Endothelial cell of umbilical vein (primary cell): ENCODE measurements at regions not wholly inside any gene's neighbourhood (a gene's known extent, or its start where the extent isn't known, plus 50 kb on each side); places are given as distances from the start of the nearest gene placed in this dataset.

Source experiments
- BruUV-seq: library from RNA; stranded (reverse); fragments of 400-500 nt; replicated peaks from 2 replicates; lab custom pipeline; 2021; lab: Mats Ljungman, UMichigan
- CTCF ChIA-PET: fragments of 300-600, 350-600 bp; sonication (Branson Sonifier 250); formaldehyde crosslinking; loops from one replicate; lab custom pipeline; 2021; ENCODE audit warnings: antibody characterized with exemption, inconsistent platforms; lab: Charles Lee
- POLR2A ChIA-PET: fragments of 300-600, 350-600 bp; sonication (Branson Sonifier 250); formaldehyde crosslinking; loops from one replicate; lab custom pipeline; 2021; ENCODE audit warnings: antibody characterized with exemption, inconsistent platforms; lab: Charles Lee
- DNase-seq: peaks from one replicate; pipeline ENCODE4 v3.0.0-alpha.2; 2011; ENCODE audit warnings: low read depth, low spot score
- FAIRE-seq: peaks from 2 replicates; lab custom pipeline; 2011; peaks lifted over from hg19 to GRCh38; lab: Jason Lieb, UNC
- H2AFZ ChIP-seq: 2 replicates; pipeline ENCODE4 v1.6.0; 2012; ENCODE audit warnings: low read depth, low read length, control low read depth, inconsistent platforms
- H3K27ac ChIP-seq: 2 replicates; pipeline ENCODE4 v1.5.1; 2011; ENCODE audit warnings: low read depth, mild to moderate bottlenecking, control low read depth, low read length, moderate library complexity; ENCODE audit not compliant: insufficient read depth
- H3K27me3 ChIP-seq, 2 experiments: 2 replicates each; pipeline versions ENCODE4 v1.6.0 to v1.6.1; 2011; ENCODE audit warnings: low read length in 2 of 2, mixed read lengths in 1 of 2; ENCODE audit not compliant: control insufficient read depth in 2 of 2, insufficient read depth in 2 of 2
- H3K36me3 ChIP-seq, 2 experiments: 2 replicates in 1 of 2; 3 replicates in 1 of 2; pipeline ENCODE4 v1.5.1; 2011; ENCODE audit warnings: low read length in 2 of 2, mild to moderate bottlenecking in 1 of 2, moderate library complexity in 1 of 2; ENCODE audit not compliant: control insufficient read depth in 2 of 2, insufficient read depth in 2 of 2; ENCODE audit errors: extremely low read depth in 1 of 2
- H3K4me1 ChIP-seq: 3 replicates; pipeline ENCODE4 v1.5.1; 2011; ENCODE audit warnings: mild to moderate bottlenecking, low read length; ENCODE audit not compliant: control insufficient read depth, insufficient read depth; ENCODE audit errors: extremely low read depth
- H3K4me2 ChIP-seq: 2 replicates; pipeline ENCODE4 v1.6.1; 2011; ENCODE audit warnings: low read length, control low read depth, mixed read lengths; ENCODE audit not compliant: insufficient read depth
- H3K4me3 ChIP-seq, 3 experiments: fragments of 200-600 bp in 1 of 3; sonication (generic), shearing (Covaris generic) in 1 of 3; replicated peaks in 1 of 3; 2 replicates each; pipeline ENCODE4 v1.5.1; 2011 to 2016; ENCODE audit warnings: control low read depth in 3 of 3, low read length in 3 of 3, mild to moderate bottlenecking in 2 of 3, inconsistent platforms in 1 of 3, low read depth in 1 of 3, moderate library complexity in 1 of 3; ENCODE audit not compliant: insufficient read depth in 1 of 3
- H3K79me2 ChIP-seq: 2 replicates; pipeline ENCODE4 v1.6.0; 2012; ENCODE audit warnings: low read length, inconsistent platforms; ENCODE audit not compliant: control insufficient read depth, insufficient read depth
- H3K9ac ChIP-seq: replicated peaks from 2 replicates; pipeline ENCODE3; 2011; ENCODE audit warnings: low read length, control low read depth; ENCODE audit not compliant: insufficient read depth; ENCODE audit errors: extremely low read depth
- H3K9me1 ChIP-seq: replicated peaks from 3 replicates; pipeline ENCODE4 v1.6.0; 2011; ENCODE audit warnings: mild to moderate bottlenecking, low read length; ENCODE audit not compliant: control insufficient read depth, insufficient read depth; ENCODE audit errors: extremely low read depth
- H3K9me3 ChIP-seq: replicated peaks from 2 replicates; pipeline ENCODE4 v1.5.1; 2012; ENCODE audit warnings: low read length, inconsistent platforms; ENCODE audit not compliant: control insufficient read depth, insufficient read depth
- H4K20me1 ChIP-seq: replicated peaks from 2 replicates; pipeline ENCODE3; 2011; ENCODE audit warnings: mild to moderate bottlenecking, low read length; ENCODE audit not compliant: control insufficient read depth, insufficient read depth; ENCODE audit errors: extremely low read depth
- CTCF ChIP-seq, 2 donors: IDR thresholded peaks; 1 replicate in 1 of 2; 2 replicates in 1 of 2; pipeline ENCODE4 v1.5.1; 2011; ENCODE audit warnings: low read length in 2 of 2, mild to moderate bottlenecking in 2 of 2, moderate library complexity in 2 of 2, control low read depth in 1 of 2, inconsistent platforms in 1 of 2, low read depth in 1 of 2; ENCODE audit not compliant: insufficient read depth in 1 of 2; ENCODE audit errors: extremely low read depth in 1 of 2
- EZH2 ChIP-seq: IDR thresholded peaks from 2 replicates; pipeline ENCODE4 v1.6.1; 2012; ENCODE audit warnings: borderline replicate concordance, low read depth, mild to moderate bottlenecking, moderate library complexity, low read length, inconsistent platforms; ENCODE audit not compliant: severe bottlenecking
- FOS ChIP-seq: IDR thresholded peaks from 2 replicates; pipeline ENCODE4 v1.6.1; 2011; ENCODE audit warnings: mild to moderate bottlenecking, low read length, moderate library complexity, borderline replicate concordance; ENCODE audit not compliant: insufficient read depth
- GATA2 ChIP-seq: IDR thresholded peaks from 2 replicates; pipeline ENCODE4 v1.7.0; 2011; ENCODE audit warnings: low read depth, mild to moderate bottlenecking, moderate library complexity, mixed read lengths, low read length; ENCODE audit not compliant: insufficient read length, insufficient read depth
- JUN ChIP-seq: IDR thresholded peaks from 2 replicates; pipeline ENCODE4 v1.6.1; 2011; ENCODE audit warnings: borderline replicate concordance, low read depth; ENCODE audit not compliant: insufficient read length, insufficient read depth
- MAX ChIP-seq: IDR thresholded peaks from 2 replicates; pipeline ENCODE4 v1.6.1; 2011; ENCODE audit not compliant: insufficient read depth, insufficient read length
- MYC ChIP-seq: IDR thresholded peaks from one replicate; pipeline ENCODE4 v1.6.1; 2011; ENCODE audit warnings: mild to moderate bottlenecking, low read depth, low read length
- POLR2A ChIP-seq: IDR thresholded peaks from 2 replicates; pipeline ENCODE4 v1.6.1; 2012; ENCODE audit warnings: low read depth, mild to moderate bottlenecking, control low read depth, low read length
- POLR2AphosphoS5 ChIP-seq: IDR thresholded peaks from 2 replicates; pipeline ENCODE4 v1.6.1; 2012; ENCODE audit warnings: low read depth, mild to moderate bottlenecking, control low read depth, low read length, moderate library complexity; ENCODE audit not compliant: insufficient read depth
- dilution Hi-C: fragments of 300-500 bp; cut with MboI; formaldehyde crosslinking; loops from one replicate; pipeline ENCODE4 v1.15.0; 2019; ENCODE audit warnings: low sequenced_read_pairs; ENCODE audit not compliant: extremely low pct_ligation_motif_present
- intact Hi-C: fragments of 100-400 bp; cut with micrococcal nuclease; formaldehyde crosslinking; loops from one replicate; pipeline ENCODE4 v1.10.0; 2022

GRCh38 chr11:88042238-88042637 lies 133.0 kb downstream of the RAB38 start:
- no peak overlapping the region for H3K27ac ChIP-seq
- DNase-seq, result no peak
- dilution Hi-C loops, result no loop called here
- H3K36me3 ChIP-seq, result no peaks in the 10 kb centered on the region
- ChIA-PET POLR2A (no interaction called here), CTCF (no interaction called here)
- no peak overlapping the region for H3K9ac ChIP-seq
- H3K9me3 ChIP-seq, result no peaks in the 10 kb centered on the region
- no peak for FAIRE-seq
- BruUV-seq, result no TSS peak
- no peak for TF ChIP-seq POLR2AphosphoS5
- no peak for TF ChIP-seq CTCF (IDR thresholded peaks at IDR 0.05; ENCODE audit: extremely low read depth in 1 of 2, insufficient read depth in 1 of 2, low read depth in 1 of 2, low read length in 2 of 2)
- no peak for TF ChIP-seq EZH2
- TF ChIP-seq FOS, result no peak
- no peak for TF ChIP-seq POLR2A
- TF ChIP-seq MYC, result no peak
- TF ChIP-seq MAX, result no peak
- H3K4me1 ChIP-seq, result no peaks in the 10 kb centered on the region
- peaks cover 0 to 3% of the 10 kb centered on the region in 2 experiments for H3K27me3 ChIP-seq
- H4K20me1 ChIP-seq, result no peaks in the 10 kb centered on the region
- no peak overlapping the region for H2AFZ ChIP-seq
- no peak overlapping the region for H3K4me3 ChIP-seq
- H3K4me2 ChIP-seq, result no peak overlapping the region
- H3K9me1 ChIP-seq, result no peaks in the 10 kb centered on the region
- intact Hi-C loops, result no loop called here
- H3K79me2 ChIP-seq, result no peaks in the 10 kb centered on the region

GRCh38 chr11:88041679-88042078 lies 133.6 kb downstream of the RAB38 start:
- dilution Hi-C loops, result no loop called here
- H3K79me2 ChIP-seq, result no peaks in the 10 kb centered on the region
- intact Hi-C loops, result no loop called here
- H3K9ac ChIP-seq, result no peak overlapping the region
- H3K36me3 ChIP-seq, result no peaks in the 10 kb centered on the region
- H3K9me1 ChIP-seq, result no peaks in the 10 kb centered on the region
- H2AFZ ChIP-seq, result no peak overlapping the region
- no peaks in the 10 kb centered on the region for H3K9me3 ChIP-seq
- BruUV-seq, result no TSS peak
- FAIRE-seq, result no peak
- DNase-seq, result no peak
- no peak for TF ChIP-seq POLR2AphosphoS5
- no peak for TF ChIP-seq MYC
- no peak for TF ChIP-seq JUN
- no peak for TF ChIP-seq FOS
- TF ChIP-seq EZH2, result no peak
- no peak for TF ChIP-seq POLR2A
- no peak for TF ChIP-seq MAX
- TF ChIP-seq CTCF (IDR thresholded peaks at IDR 0.05; ENCODE audit: extremely low read depth in 1 of 2, insufficient read depth in 1 of 2, low read depth in 1 of 2, low read length in 2 of 2), result no peak
- no peak for TF ChIP-seq GATA2
- ChIA-PET POLR2A (no interaction called here), CTCF (no interaction called here)
- H3K4me2 ChIP-seq, result no peak overlapping the region
- no peak overlapping the region for H3K4me3 ChIP-seq
- H4K20me1 ChIP-seq, result no peaks in the 10 kb centered on the region
- no peak overlapping the region for H3K27ac ChIP-seq
- H3K4me1 ChIP-seq, result no peaks in the 10 kb centered on the region
- peaks cover 0 to 3% of the 10 kb centered on the region in 2 experiments for H3K27me3 ChIP-seq
